ENCODE measurements at regions not wholly inside any gene's neighbourhood (a gene's known extent, or its start where the extent isn't known, plus 50 kb on each side); places are given as distances from the start of the nearest gene placed in this dataset.

DNA sequence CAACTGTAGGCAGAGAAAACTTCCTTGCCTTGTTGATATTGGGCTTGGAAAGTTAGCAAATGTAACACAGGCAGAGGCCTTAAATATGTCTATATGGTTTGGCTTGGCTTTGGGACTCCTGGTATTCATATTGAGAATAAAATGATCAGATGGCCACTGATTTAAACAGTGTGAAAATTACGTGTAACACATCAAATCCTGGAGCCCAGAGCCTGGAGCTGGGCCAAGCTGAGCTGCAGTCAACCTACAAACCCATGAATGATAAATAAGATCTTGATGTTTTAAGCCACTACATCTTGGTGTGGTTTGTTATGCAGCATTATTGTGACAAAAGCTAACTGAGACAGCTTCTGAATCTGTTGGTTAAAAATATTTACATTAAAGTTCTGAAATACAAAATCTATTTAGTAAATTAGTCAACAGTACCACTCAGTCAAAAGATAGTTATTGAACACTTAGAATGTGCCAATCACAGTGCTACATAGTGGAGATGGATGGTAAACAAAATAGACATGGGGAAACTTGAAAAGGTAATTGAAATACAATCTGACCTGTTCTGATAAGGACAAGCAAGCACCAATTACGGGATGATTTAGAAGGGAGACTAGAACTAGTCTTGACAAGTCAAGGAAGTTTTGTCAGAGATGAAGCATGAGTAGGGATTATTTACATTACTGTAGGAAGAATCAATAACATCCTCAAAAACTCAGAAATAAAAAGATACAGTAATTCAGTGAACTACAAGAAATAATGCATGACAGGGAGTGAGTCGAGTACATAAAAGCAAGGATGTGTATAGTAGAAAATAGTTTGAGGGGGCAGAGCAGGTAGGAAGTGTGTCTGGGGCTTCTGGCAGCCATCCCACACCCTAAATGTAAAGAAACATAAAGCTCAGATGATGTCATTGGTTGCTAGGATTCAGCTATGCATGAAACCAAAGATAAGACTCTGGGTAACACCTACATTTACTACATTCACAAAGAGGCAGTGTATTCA, 157.7 kb downstream of the HNMT start:
- Mint-ChIP-seq H3K4me3 (no peak overlapping the region), H3K9me3 (no peaks in the 10 kb centered on the region), H3K36me3 (no peaks in the 10 kb centered on the region), H3K27me3 (ENCODE audit: low read depth) (no peaks in the 10 kb centered on the region), H3K4me1 (peaks cover 5% of the 10 kb centered on the region), H3K27ac (no peak overlapping the region)
- no peak for DNase-seq (ENCODE audit: low spot score in 2 of 2, unreplicated experiment in 2 of 2)
- TF ChIP-seq, protein P1, sequence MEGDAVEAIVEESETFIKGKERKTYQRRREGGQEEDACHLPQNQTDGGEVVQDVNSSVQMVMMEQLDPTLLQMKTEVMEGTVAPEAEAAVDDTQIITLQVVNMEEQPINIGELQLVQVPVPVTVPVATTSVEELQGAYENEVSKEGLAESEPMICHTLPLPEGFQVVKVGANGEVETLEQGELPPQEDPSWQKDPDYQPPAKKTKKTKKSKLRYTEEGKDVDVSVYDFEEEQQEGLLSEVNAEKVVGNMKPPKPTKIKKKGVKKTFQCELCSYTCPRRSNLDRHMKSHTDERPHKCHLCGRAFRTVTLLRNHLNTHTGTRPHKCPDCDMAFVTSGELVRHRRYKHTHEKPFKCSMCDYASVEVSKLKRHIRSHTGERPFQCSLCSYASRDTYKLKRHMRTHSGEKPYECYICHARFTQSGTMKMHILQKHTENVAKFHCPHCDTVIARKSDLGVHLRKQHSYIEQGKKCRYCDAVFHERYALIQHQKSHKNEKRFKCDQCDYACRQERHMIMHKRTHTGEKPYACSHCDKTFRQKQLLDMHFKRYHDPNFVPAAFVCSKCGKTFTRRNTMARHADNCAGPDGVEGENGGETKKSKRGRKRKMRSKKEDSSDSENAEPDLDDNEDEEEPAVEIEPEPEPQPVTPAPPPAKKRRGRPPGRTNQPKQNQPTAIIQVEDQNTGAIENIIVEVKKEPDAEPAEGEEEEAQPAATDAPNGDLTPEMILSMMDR (IDR thresholded peaks at IDR 0.05; ENCODE audit: unreplicated experiment), result no peak

DNA sequence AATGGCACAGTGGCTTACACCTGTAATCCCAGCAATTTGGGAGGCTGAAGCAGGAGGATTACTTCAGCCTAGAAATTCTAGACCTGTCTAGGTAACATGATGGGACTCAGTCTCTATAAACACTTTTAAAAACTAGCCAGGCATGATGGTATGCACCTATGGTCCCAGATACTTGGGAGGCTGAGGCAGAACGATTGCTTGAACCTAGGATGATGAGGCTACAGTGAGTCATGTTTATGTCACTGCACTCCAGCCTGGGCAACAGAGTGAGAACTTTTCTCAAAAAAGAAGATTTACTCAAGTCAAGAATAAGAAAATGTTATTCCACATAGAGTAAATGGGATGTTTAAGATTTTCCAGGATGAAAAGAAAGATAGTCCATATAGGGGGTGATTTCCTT, 158.6 kb downstream of the HNMT start:
- Mint-ChIP-seq H3K36me3 (no peaks in the 10 kb centered on the region), H3K27me3 (ENCODE audit: low read depth) (no peaks in the 10 kb centered on the region), H3K9me3 (no peaks in the 10 kb centered on the region), H3K27ac (no peak overlapping the region), H3K4me3 (no peak overlapping the region), H3K4me1 (peaks cover 5% of the 10 kb centered on the region)
- TF ChIP-seq, protein P1 (IDR thresholded peaks at IDR 0.05; ENCODE audit: unreplicated experiment), result no peak
- DNase-seq (ENCODE audit: low spot score in 2 of 2, unreplicated experiment in 2 of 2), result no peak

DNA sequence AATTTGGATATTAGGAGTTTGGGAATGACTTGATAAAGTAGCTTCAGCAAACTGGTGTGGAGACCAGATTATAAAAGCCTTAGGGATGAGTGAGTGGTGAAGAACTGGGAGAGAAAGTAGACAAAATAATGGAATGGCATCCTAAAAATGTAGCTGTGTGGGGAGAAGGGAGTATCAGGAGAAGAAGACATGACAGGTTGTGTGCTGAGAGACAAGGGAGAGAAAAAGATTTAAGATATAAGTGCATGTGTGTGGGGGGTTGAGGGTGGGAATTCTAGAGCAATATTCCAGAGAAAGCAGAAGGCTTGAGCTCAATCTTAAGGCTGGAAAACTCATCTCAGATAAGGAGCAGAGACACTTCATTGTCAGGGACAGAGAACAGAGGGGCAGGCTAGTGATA, 159.5 kb downstream of the HNMT start:
- H3K36me3 Mint-ChIP-seq, result no peaks in the 10 kb centered on the region
- no peak overlapping the region for H3K4me3 Mint-ChIP-seq
- no peak overlapping the region for H3K27ac Mint-ChIP-seq

DNA sequence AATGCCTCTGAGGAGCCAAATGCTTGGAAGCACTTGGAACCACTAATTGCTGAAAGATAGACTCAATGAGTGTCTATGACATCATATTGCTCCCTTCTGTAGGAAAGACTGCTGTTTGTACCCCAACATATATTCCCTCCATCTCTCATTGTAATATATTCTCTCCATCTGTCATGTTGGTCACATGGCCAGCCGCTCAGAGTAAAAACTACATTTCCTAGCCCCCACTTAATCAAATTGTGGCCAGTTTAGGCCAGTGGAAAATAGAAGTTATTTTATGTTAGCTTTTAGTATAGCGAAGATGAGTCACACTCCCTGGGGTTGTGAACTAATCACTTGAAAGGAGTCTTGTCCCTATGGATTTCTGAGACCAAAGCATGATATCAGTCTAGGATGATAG, 160.2 kb downstream of the HNMT start:
- DNase-seq (ENCODE audit: low spot score in 2 of 2, unreplicated experiment in 2 of 2), result no peak
- Mint-ChIP-seq H3K27ac (no peak overlapping the region), H3K4me1 (peaks cover 7% of the 10 kb centered on the region), H3K9me3 (peaks cover 5% of the 10 kb centered on the region), H3K27me3 (ENCODE audit: low read depth) (no peaks in the 10 kb centered on the region), H3K4me3 (no peak overlapping the region), H3K36me3 (no peaks in the 10 kb centered on the region)
- TF ChIP-seq, protein P1 (IDR thresholded peaks at IDR 0.05; ENCODE audit: unreplicated experiment), result no peak

More for the DNA sequence above, 159.5 kb downstream of the HNMT start:
- no peak for DNase-seq (ENCODE audit: low spot score in 2 of 2, unreplicated experiment in 2 of 2)
- Mint-ChIP-seq H3K27me3 (ENCODE audit: low read depth) (no peaks in the 10 kb centered on the region), H3K4me1 (peaks cover 5% of the 10 kb centered on the region), H3K9me3 (peaks cover 4% of the 10 kb centered on the region)
- TF ChIP-seq, protein P1 (IDR thresholded peaks at IDR 0.05; ENCODE audit: unreplicated experiment), result no peak

DNA sequence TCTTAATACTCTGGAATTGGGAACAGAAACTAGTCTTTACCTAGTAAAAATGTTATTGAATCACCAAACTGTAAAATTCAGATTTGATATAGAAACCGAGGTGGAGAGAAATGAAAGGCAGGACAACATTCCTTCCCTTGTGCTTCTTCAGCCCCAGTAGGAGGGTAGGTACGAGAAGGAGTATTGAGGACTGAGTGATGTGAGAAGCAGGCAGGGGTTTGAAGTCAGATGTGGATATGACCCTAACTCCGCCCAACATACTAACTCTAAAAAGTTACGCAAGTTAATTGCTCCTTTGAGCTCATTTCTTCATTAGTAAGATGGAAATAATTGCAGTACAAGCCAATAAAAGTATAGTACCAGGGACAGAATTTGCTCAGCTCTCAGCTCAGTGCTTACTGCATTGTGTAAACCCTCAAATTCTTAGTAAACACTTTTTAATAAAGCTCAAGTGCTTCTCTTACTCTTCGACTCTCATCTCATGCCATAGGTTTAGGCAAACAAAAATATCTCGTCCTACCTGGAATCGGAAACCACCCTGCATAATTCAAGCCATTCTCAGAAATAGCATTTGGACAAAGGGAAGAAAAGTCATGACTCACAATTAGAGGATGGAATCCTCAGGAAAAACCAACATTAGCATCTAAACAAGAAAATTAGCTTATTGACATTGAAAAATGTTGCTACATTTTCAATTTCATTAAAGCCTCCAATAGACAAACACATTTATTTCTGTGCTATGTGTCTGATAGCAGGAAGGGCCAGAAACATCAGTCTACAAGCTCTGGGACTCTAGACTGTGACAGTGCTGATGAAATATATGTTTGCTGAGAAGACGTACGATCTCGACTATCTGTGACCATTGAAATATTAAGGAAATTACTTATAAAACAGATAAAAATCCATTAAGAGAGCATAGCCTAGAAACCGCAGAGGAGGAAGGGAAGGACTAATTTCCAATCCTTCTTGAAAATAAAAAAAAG, 161.3 kb downstream of the HNMT start:
- TF ChIP-seq, protein P1 (IDR thresholded peaks at IDR 0.05; ENCODE audit: unreplicated experiment), result no peak
- no peak overlapping the region for H3K4me3 Mint-ChIP-seq
- peaks cover 5% of the 10 kb centered on the region for H3K9me3 Mint-ChIP-seq
- no peak for DNase-seq (ENCODE audit: low spot score in 2 of 2, unreplicated experiment in 2 of 2)
- H3K36me3 Mint-ChIP-seq, result no peaks in the 10 kb centered on the region
- H3K27me3 Mint-ChIP-seq (ENCODE audit: low read depth), result no peaks in the 10 kb centered on the region
- H3K4me1 Mint-ChIP-seq, result peaks cover 11% of the 10 kb centered on the region
- H3K27ac Mint-ChIP-seq, result no peak overlapping the region
